Astrocyte (in vitro differentiated cells and primary cell): ENCODE measurements at regions not wholly inside any gene's neighbourhood (a gene's known extent, or its start where the extent isn't known, plus 50 kb on each side); places are given as distances from the start of the nearest gene placed in this dataset.

Experiments used
- DNase-seq: peaks from one replicate; pipeline ENCODE4 v3.0.0-alpha.2; 2010; ENCODE audit warnings: low read depth
- FAIRE-seq: peaks from 2 replicates; lab custom pipeline; 2011; peaks lifted over from hg19 to GRCh38; lab: Jason Lieb, UNC
- H2AFZ ChIP-seq: 2 replicates; pipeline ENCODE4 v1.6.0; 2012; ENCODE audit warnings: low read depth, low read length, inconsistent platforms
- H3K27ac ChIP-seq: 2 replicates; pipeline ENCODE4 v1.5.1; 2011; ENCODE audit warnings: low read depth, low read length, inconsistent platforms
- H3K27me3 ChIP-seq: 2 replicates; pipeline ENCODE4 v1.6.0; 2011; ENCODE audit warnings: low read length, inconsistent platforms; ENCODE audit not compliant: insufficient read depth
- H3K36me3 ChIP-seq: 2 replicates; pipeline ENCODE4 v1.5.1; 2011; ENCODE audit warnings: low read length, inconsistent platforms; ENCODE audit not compliant: insufficient read depth
- H3K4me1 ChIP-seq: 2 replicates; pipeline ENCODE4 v1.5.1; 2011; ENCODE audit warnings: low read length, inconsistent platforms; ENCODE audit not compliant: insufficient read depth
- H3K4me2 ChIP-seq: 2 replicates; pipeline ENCODE4 v1.6.0; 2012; ENCODE audit warnings: low read length, inconsistent platforms
- H3K4me3 ChIP-seq: 2 replicates; pipeline ENCODE4 v1.5.1; 2011; ENCODE audit warnings: low read depth, mild to moderate bottlenecking, low read length, inconsistent platforms; ENCODE audit not compliant: insufficient read depth
- H3K79me2 ChIP-seq: 2 replicates; pipeline ENCODE4 v1.6.0; 2012; ENCODE audit warnings: mild to moderate bottlenecking, low read length, inconsistent platforms; ENCODE audit not compliant: insufficient read depth
- H3K9ac ChIP-seq: 2 replicates; pipeline ENCODE4 v1.6.0; 2012; ENCODE audit warnings: mild to moderate bottlenecking, low read length, inconsistent platforms
- H3K9me3 ChIP-seq: 2 replicates; pipeline ENCODE4 v1.5.1; 2012; ENCODE audit warnings: low read depth, mild to moderate bottlenecking, low read length, inconsistent platforms; ENCODE audit not compliant: insufficient read depth
- H4K20me1 ChIP-seq: 2 replicates; pipeline ENCODE4 v1.6.0; 2012; ENCODE audit warnings: low read length, inconsistent platforms; ENCODE audit not compliant: insufficient read depth
- H3K27ac Mint-ChIP-seq: one replicate; pipeline ENCODE4 v1.8.0; 2021; ENCODE audit warnings: mild to moderate bottlenecking, mixed read lengths; ENCODE audit not compliant: unreplicated experiment
- H3K27me3 Mint-ChIP-seq: one replicate; pipeline ENCODE4 v1.8.0; 2021; ENCODE audit warnings: low read depth, mixed read lengths; ENCODE audit not compliant: unreplicated experiment
- H3K36me3 Mint-ChIP-seq: one replicate; pipeline ENCODE4 v1.8.0; 2021; ENCODE audit warnings: low read depth, mixed read lengths; ENCODE audit not compliant: unreplicated experiment
- H3K4me1 Mint-ChIP-seq: one replicate; pipeline ENCODE4 v1.8.0; 2021; ENCODE audit warnings: low read depth, mixed read lengths; ENCODE audit not compliant: unreplicated experiment
- H3K4me3 Mint-ChIP-seq: one replicate; pipeline ENCODE4 v1.8.0; 2021; ENCODE audit warnings: mild to moderate bottlenecking, moderate library complexity, mixed read lengths; ENCODE audit not compliant: unreplicated experiment
- H3K9me3 Mint-ChIP-seq: one replicate; pipeline ENCODE4 v1.8.0; 2021; ENCODE audit warnings: mild to moderate bottlenecking, mixed read lengths; ENCODE audit not compliant: unreplicated experiment
- EZH2 ChIP-seq: IDR thresholded peaks from 2 replicates; pipeline ENCODE4 v1.6.1; 2012; ENCODE audit warnings: mild to moderate bottlenecking, low read length, inconsistent platforms; ENCODE audit not compliant: insufficient read depth
- TF ChIP-seq, protein P1 (sequence below): IDR thresholded peaks from 2 replicates; pipeline ENCODE4 v1.5.1; 2011; ENCODE audit warnings: low read depth, mild to moderate bottlenecking, inconsistent platforms, low read length, moderate library complexity; ENCODE audit not compliant: insufficient read depth

DNA sequence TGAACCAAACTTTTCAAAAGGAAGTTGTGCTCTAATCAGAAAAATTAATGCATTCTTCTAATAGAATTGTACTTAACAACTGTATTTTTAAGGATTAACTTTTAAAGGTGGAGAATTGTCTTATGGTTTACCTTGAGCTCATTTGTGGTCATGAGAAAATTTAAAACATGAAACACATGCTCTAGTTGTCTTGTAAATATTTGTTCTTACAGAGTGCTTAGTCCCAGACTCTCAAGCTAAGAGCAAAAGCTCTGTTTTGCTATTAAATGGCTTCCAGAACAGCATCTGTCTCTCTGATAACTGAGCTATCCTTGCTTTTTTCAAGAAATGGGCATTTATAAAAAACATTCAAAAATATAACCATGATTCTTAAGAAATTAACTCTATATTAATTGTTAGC is 512.2 kb upstream of the SYNCRIP start:
- no peaks in the 10 kb centered on the region for H3K27me3 Mint-ChIP-seq
- no peak for DNase-seq
- Histone ChIP-seq H3K36me3 (no peaks in the 10 kb centered on the region), H3K27ac (no peak overlapping the region), H3K4me3 (no peak overlapping the region), H3K79me2 (no peaks in the 10 kb centered on the region), H2AFZ (no peak overlapping the region), H3K27me3 (no peaks in the 10 kb centered on the region), H3K4me1 (no peaks in the 10 kb centered on the region), H3K9ac (no peak overlapping the region), H4K20me1 (no peaks in the 10 kb centered on the region), H3K9me3 (peaks cover 3% of the 10 kb centered on the region), H3K4me2 (no peak overlapping the region)
- FAIRE-seq: no peak
- TF ChIP-seq, protein P1, sequence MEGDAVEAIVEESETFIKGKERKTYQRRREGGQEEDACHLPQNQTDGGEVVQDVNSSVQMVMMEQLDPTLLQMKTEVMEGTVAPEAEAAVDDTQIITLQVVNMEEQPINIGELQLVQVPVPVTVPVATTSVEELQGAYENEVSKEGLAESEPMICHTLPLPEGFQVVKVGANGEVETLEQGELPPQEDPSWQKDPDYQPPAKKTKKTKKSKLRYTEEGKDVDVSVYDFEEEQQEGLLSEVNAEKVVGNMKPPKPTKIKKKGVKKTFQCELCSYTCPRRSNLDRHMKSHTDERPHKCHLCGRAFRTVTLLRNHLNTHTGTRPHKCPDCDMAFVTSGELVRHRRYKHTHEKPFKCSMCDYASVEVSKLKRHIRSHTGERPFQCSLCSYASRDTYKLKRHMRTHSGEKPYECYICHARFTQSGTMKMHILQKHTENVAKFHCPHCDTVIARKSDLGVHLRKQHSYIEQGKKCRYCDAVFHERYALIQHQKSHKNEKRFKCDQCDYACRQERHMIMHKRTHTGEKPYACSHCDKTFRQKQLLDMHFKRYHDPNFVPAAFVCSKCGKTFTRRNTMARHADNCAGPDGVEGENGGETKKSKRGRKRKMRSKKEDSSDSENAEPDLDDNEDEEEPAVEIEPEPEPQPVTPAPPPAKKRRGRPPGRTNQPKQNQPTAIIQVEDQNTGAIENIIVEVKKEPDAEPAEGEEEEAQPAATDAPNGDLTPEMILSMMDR: no peak
- H3K4me3 Mint-ChIP-seq: no peak overlapping the region
- no peaks in the 10 kb centered on the region for H3K4me1 Mint-ChIP-seq
- no peaks in the 10 kb centered on the region for H3K9me3 Mint-ChIP-seq
- no peak overlapping the region for H3K27ac Mint-ChIP-seq
- H3K36me3 Mint-ChIP-seq: no peaks in the 10 kb centered on the region

- no peaks in the 10 kb centered on the region for H3K4me1 Mint-ChIP-seq
- Histone ChIP-seq H3K36me3 (no peaks in the 10 kb centered on the region), H4K20me1 (no peaks in the 10 kb centered on the region), H3K27me3 (no peaks in the 10 kb centered on the region), H3K27ac (no peak overlapping the region), H3K9ac (no peak overlapping the region), H3K4me3 (no peak overlapping the region), H2AFZ (no peak overlapping the region), H3K4me1 (no peaks in the 10 kb centered on the region), H3K79me2 (no peaks in the 10 kb centered on the region), H3K4me2 (no peak overlapping the region), H3K9me3 (no peaks in the 10 kb centered on the region)
- H3K27me3 Mint-ChIP-seq: no peaks in the 10 kb centered on the region
- DNase-seq (no peak), FAIRE-seq (no peak)
- no peaks in the 10 kb centered on the region for H3K36me3 Mint-ChIP-seq
- no peaks in the 10 kb centered on the region for H3K9me3 Mint-ChIP-seq
- no peak overlapping the region for H3K4me3 Mint-ChIP-seq
- TF ChIP-seq, protein P1: no peak
- TF ChIP-seq EZH2: no peak
- H3K27ac Mint-ChIP-seq: no peak overlapping the region
Measured at GRCh38 chr6:86153521-86153920, 510.8 kb upstream of the SYNCRIP start.

DNA sequence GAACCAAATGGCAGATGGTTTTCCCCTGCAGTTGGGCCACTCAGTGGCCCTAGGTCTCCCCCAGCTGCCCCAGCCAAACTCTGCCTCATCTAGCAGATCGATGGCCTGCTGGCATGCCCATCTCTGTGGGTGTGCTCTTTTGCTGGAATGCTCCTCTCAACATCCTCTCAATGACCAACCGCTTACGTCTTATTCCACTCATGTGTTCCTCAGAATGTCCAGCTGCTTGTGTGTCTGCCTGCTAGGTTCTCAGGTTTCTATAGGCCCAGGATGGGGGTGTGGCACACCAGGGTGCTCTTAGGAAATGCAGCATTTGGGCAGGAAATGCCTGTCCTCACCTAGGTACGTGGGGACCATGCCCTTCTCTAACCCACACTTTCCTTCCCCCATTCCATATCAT is 509.9 kb upstream of the SYNCRIP start:
- Histone ChIP-seq H2AFZ (no peak overlapping the region), H3K9ac (no peak overlapping the region), H4K20me1 (no peaks in the 10 kb centered on the region), H3K4me2 (no peak overlapping the region), H3K79me2 (no peaks in the 10 kb centered on the region), H3K9me3 (no peaks in the 10 kb centered on the region), H3K4me3 (no peak overlapping the region), H3K27me3 (no peaks in the 10 kb centered on the region), H3K4me1 (no peaks in the 10 kb centered on the region), H3K27ac (no peak overlapping the region), H3K36me3 (no peaks in the 10 kb centered on the region)
- TF ChIP-seq, protein P1: no peak
- TF ChIP-seq EZH2: no peak
- Mint-ChIP-seq H3K4me1 (no peaks in the 10 kb centered on the region), H3K36me3 (no peaks in the 10 kb centered on the region), H3K9me3 (no peaks in the 10 kb centered on the region), H3K4me3 (no peak overlapping the region), H3K27ac (no peak overlapping the region), H3K27me3 (no peaks in the 10 kb centered on the region)
- DNase-seq (no peak), FAIRE-seq (no peak)
